ENCODE measurements at regions not wholly inside any gene's neighbourhood (a gene's known extent, or its start where the extent isn't known, plus 50 kb on each side); places are given as distances from the start of the nearest gene placed in this dataset.

DNA sequence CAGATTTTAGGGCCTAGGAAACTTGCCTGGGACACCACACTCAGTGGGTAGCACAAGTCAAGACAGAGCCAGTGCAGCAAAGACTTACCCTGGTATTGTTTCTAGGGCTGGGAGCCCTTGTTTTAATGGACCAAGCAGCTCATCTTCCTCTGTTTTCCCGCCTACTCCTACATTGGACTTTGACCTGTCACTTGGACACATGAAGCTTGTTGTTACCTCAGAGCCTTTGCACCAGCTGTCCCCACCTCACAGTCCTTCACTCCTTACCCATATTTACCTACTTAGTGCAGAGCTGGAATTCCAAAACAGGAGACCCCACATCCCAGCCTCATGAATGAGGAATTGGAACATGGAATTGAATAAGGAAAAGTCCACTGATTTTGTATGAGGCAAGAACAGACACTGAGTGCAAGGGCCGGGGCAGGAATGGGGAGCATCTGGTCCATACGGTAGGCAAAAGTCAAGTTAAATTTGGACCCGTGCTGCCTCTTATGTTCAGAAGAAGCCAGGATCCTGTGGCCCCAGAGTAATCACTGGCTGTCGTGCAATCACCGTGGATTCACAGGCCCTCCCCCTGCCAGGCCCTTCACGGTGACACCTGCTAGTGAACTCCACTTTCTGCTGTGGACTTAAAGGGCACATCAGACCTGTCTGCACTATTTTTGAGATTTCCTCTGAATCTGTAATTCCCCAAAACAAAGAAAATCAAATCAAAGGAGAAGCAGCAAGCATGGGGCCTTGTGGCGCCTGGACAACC, 236.9 kb upstream of the PMEPA1 start:
- intact Hi-C loops (cut with DNase I): loop anchor here in 1 of 2 donors (1.0 kb wide), 1 partner anchor 19 kb away; no protein-coding TSS in a partner anchor
- peak; percentile 56 for DNase-seq (ENCODE audit: low spot score)

DNA sequence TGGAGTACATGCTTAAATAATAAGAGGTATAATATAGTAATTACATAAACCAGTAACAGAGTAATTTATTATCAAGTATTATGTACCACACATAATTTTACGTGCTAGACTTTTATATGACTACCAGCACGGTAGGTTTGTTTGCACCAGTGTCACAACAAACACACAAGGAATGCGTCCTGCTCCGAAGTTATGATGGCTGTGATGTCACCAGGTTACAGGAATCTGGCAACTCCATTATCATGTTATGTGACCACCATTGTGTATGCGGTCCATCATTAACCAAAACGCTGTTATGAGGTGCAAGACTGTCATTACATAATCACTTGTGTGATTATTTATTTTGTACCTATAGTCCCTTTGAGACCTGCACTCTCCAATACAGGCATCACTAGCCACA, 235.2 kb upstream of the PMEPA1 start:
- DNase-seq (ENCODE audit: low spot score): no peak
- intact Hi-C loops (cut with DNase I): no loop called here

DNA sequence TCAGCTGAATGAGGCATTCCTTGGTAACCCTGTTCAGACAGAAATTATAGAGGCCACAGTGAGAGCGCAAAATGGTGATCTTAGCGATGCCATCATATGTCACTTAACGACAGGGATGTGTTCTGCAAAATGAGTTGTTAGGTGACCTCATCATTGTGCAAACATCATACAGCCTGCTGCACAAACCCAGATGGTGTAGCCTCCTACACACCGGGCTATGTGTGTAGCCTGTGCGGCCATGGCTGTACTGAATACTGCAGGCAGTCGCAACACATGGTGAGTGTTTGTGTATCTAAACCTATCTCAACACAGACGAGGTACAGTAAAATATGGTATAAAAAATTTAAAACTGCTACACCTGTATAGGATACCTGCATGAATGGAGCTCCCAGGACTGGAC, 234.1 kb upstream of the PMEPA1 start:
- intact Hi-C loops (cut with DNase I): no loop called here

DNA sequence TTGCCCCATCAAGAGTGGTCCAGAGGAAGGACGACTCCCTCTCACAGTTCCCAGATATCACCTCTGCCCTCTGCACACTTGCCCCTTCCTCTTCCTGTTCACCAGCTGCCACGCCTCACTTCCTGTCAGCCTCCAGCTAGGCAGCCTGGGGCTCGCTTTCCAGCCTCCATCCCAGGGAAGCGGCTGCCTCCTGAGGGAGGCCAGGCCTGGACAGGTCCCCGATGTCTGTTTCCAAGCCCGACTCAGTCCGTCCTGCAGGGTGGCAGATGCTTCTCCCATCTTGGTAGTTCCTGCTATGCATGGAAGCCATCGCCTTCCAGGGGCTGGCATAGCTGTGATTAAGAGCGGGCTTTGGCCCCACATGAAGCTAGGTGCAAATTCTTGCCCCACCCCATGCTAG, 233.5 kb upstream of the PMEPA1 start:
- intact Hi-C loops (cut with DNase I): no loop called here
- peak; percentile 66 for DNase-seq (ENCODE audit: low spot score)

More for the DNA sequence above, 234.1 kb upstream of the PMEPA1 start:
- DNase-seq (ENCODE audit: low spot score): no peak

DNA sequence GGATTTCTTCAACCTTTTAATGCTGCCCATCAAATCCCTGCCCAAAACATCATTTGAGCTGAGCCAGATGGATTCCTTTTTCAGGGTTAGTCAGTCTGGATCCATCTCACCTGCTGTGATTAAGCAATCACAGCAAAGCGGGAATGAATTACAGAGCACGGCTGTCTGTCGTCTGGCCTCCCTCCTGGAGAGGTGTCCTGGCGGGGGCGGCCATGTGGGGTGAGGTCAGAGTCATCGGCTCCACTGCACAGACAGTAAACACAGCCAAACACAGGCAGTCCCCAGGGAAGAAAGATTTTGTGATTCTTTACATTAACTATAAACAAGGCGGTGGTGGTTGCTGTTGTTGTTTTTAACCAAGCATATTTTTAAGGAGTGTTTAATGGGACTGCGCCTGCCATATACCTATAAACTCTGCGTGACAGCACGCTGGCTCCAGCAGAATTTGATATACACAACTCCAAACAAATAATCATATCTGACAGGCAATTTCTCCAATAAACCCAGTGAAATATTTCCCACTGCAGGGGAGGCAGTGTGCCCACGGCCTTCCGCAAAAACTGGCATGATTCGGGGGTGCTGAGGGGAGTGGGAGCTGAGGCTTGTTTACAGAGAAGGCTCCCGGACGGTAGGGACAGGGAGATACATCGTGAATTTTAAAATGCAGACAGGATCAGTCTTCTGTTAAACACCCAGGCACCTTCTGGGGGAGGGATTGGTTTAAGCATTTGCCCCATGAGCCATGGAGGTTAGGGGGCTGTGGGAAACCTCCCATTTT, 232.0 kb upstream of the PMEPA1 start:
- intact Hi-C loops (cut with DNase I): no loop called here
- peak; percentile 61 for DNase-seq (ENCODE audit: low spot score)

DNA sequence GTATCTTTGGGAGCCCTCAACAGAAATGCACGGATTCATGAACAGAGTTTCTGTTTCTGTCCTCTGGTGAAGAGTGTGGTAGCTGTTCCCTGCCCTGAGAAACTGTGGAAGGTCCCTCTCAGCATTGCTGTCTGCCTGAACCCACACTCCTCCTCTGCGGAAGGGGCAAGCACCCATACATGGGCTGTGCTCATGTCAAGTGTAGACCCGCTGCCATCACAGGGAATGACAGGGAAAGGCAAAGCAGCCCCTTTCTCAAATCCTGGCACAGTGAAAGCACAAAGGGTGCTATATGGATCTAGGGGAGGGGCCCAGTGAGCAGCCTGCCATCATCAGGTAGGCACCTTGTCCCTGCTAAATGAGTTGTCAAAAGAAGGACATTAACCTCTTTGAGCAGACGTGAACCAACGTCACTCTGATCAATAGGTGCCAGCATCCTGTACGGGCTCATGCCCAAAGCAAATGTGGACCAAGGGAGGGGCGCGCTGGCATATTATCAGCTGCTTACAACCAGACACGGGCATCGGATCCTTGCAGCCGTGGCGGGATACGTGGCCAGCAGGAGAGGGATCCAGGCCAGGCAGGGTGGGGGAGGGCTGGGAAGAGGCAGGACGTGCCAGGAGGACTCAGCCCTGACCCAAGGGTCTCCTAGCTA, 231.2 kb upstream of the PMEPA1 start:
- intact Hi-C loops (cut with DNase I): no loop called here
- DNase-seq (ENCODE audit: low spot score): peak; percentile 63

DNA sequence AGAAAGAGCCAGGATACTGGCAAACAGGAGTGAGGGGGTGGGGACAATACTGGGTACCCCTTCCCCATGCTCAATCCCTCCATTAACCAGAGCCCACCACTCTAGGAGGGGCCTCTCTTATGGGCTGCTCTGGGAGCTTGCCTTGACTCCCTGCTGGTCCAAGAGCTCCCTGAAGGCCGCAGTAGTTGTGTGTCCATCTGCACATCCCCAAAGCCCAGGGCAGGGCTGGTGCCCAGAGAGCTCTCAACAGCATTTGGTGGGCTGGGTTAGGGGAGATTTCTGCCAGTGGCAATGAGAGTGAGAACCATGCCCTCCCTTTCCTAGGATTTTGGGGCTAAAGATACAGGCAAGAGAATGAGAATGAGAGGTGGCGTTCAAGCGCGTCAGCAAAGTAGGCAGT, 230.6 kb upstream of the PMEPA1 start:
- DNase-seq (ENCODE audit: low spot score): no peak
- intact Hi-C loops (cut with DNase I): no loop called here

DNA sequence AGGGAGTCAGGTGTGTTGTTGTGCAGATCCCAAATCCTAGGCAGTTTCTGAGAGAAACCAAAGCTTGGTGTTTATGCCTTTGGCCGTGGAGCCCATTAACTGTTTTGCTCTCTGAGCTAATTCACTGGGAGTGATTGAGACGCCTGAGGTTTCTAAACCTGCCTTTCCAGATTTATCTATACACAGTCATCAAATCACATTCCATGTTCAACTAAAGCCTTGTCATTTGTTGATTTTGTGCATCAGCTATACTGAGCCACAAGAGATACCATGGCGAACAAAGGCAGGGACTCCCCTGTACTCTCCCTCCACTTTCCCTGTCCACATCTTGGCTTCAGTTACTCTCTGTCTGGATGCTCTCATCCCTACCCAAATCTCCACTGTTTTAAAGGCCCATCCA, 229.7 kb upstream of the PMEPA1 start:
- no peak for DNase-seq (ENCODE audit: low spot score)
- intact Hi-C loops (cut with DNase I): no loop called here

DNA sequence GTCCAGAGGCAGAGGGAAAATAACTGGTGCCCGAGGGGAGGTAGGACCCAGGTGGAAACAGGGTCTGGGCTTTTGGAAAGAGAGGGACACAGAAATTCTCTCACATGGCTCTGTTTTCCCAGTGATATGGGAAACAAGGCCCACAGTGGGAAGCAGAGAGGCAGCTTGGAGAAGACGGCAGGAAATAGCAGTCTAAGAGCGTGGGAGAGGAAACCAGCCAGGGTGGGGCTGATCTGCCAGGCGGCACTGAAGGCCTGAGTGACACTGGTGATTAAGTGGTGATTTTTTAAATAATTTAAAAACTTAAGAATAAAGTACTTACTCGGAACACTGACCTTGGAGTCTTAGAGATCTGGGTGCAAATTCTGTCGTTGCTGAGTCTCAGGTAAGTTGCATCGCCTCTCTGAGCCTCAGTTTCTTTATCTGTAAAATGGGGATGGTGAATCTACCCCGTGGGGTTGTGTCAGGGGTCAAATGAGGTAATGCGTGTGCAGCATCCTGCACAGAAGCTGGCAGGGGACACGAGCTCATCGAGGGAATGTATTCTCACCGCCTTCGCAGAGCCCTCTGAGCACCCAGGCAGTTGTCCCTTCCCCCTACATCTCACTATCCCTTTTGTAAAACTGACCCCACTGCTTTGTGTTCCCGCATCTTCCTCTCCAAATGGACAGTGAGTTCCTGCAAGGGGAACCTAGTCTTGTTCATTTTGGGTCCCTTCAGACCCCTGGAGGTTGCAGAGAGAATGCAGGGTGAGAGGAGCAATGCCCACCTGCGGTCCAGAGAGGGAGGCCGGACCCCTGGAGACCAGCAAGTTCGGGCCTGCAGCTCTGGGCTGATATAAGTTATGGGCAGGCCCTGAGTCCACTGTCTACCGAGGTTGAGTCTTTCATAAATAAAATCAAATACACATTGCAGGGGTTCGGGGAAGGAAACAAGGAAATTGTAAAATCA, 228.6 kb upstream of the PMEPA1 start:
- intact Hi-C loops (cut with DNase I): no loop called here
- DNase-seq (ENCODE audit: low spot score): peak; percentile 66

DNA sequence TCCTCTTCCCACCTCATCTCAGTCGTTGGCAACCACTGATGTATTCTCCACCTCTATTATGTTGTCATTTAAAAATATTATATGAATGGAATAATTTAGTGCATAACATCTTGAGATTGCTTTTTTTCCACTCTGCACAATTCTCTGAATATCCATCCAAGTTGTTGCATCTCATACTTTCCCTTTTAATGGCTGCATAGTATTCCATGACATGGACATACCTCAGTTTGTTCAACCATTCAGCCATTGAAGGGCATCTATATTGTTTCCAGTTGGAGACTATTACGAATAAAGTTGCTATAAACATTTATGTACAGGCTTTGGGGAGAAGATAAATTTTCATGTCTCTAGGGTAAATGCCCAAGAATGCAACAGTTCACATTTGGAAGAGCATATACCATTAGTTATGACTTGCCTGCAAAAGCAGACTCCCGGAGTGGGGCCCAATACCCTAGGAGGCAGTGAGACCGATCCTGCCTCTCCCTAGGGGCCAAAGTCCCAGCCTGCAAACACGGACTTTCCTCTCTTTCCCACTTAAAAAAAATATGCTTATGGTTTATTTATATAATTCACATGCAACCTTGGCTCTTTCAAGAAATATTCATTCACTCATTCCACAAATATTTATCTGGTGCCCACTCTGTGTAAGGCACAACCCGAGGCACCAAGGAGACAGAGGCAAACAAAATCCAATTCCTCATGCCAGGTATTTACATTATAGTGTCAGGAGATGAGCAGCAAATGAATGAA, 227.0 kb upstream of the PMEPA1 start:
- DNase-seq (ENCODE audit: low spot score): no peak
- intact Hi-C loops (cut with DNase I): no loop called here

DNA sequence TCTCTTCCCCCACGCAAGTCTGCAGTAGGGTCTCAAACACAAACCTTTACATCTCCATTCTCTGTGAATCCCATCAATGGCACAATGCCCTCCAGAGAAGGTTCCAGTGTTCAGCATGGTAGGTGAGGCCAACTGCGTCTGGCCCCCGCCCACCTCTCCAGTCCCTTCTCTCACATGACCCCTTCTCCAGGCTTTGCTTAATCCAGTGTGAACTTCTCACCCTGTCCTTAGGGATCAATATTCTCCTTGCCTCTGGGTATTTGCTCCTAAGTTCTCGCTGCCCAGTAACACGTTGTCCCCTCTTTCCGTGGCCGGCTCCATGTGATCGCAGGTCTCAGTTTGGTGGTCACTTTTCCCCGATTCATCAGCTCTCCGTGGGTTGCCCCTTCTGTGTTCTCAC, 225.1 kb upstream of the PMEPA1 start:
- intact Hi-C loops (cut with DNase I): loop anchor here in 1 of 2 donors (5.0 kb wide), 1 partner anchor 873 kb away; no protein-coding TSS in a partner anchor
- DNase-seq (ENCODE audit: low spot score): no peak

DNA sequence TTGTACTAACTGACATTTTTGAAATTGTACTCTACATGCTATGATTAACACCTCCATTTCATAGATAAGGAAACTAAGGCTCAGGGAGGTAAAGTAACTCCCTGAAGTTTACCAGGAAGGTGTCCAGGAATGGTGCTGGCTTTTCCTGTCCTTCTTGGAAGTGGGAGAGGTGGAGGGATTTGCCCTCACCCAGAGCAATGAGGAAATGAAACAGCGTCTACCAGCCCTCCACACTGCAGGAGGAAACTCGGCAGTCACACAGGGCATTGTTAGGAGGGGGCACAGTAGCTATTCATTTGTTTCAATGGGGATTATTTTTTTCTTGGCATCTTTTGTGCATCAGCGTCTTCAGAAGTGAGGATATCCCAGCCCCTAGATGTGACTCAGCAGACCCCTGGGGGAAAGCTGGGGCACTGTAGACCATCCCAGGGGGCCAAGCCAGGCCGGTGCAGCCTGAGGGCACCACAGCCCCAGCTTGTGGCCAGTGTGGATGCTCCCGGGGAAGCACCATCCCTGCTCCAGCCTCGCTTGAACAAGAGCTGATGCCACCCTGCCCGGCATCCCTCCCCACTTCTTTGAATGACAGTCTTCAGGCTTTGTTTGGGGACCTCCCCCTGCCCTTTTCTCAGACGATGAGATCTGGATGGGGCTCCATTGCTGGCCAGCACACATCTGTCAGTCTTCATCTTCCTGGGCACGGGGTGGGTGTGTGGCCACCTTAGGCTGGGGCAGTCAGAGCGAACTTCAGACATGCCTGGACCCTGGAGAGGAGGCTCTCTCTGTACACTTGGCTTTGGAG, 224.4 kb upstream of the PMEPA1 start:
- DNase-seq (ENCODE audit: low spot score): peak; percentile 69
- intact Hi-C loops (cut with DNase I): loop anchor here in 1 of 2 donors (5.0 kb wide), 1 partner anchor 872 kb away; no protein-coding TSS in a partner anchor

DNA sequence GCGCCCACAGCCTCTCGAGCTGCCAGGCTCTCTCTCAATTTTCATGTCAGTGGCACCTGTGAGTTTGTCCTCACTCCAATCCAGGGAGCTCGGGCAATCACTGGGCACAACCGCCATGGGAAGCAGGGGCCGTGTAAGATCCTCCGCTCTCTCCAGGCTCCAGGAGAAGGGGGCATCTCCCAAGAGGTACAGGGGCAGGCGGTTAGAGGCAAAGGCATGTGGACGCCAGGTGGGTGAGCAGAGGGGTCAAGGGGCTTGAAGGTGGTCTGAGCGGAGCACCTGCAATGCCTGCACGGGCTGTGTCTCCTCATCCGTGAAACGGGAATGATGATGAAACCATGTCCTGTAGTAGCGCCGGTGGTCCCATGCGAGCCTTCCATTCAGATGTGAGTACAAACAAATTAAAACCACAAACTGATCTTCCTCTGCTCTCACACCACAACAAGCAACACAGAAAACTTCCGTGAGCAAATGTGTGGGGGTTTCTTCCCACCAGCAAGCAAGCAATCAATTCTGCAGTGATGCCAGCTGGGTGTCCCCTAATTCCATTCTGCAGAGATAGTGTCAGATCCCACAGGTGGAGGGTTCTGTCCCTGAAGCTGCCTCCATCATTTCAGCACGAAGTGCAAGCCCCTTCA, 222.5 kb upstream of the PMEPA1 start:
- peak; percentile 65 for DNase-seq (ENCODE audit: low spot score)
- intact Hi-C loops (cut with DNase I): loop anchor here in 1 of 2 donors (5.0 kb wide), 1 partner anchor 870 kb away; no protein-coding TSS in a partner anchor

DNA sequence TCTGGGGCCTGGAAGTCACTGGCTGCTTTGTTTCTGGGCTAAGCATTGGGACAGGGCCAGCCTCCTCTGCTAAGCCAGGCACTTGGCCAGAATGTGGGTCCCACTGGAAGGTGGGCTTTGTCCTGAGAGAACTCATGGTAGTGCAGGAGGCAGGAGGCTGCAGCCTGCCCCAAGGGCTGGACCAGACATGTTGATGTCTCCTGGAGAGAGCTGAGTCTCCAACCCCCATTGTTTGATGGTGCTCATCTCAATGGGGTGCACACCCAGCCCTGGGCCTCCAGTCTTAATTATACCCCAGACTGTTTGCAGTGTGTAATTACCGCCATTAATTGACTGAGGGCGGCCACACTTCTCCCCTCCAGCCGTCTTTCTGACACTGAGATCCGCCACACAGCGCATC, 220.5 kb upstream of the PMEPA1 start:
- peak; percentile 40 for DNase-seq (ENCODE audit: low spot score)

DNA sequence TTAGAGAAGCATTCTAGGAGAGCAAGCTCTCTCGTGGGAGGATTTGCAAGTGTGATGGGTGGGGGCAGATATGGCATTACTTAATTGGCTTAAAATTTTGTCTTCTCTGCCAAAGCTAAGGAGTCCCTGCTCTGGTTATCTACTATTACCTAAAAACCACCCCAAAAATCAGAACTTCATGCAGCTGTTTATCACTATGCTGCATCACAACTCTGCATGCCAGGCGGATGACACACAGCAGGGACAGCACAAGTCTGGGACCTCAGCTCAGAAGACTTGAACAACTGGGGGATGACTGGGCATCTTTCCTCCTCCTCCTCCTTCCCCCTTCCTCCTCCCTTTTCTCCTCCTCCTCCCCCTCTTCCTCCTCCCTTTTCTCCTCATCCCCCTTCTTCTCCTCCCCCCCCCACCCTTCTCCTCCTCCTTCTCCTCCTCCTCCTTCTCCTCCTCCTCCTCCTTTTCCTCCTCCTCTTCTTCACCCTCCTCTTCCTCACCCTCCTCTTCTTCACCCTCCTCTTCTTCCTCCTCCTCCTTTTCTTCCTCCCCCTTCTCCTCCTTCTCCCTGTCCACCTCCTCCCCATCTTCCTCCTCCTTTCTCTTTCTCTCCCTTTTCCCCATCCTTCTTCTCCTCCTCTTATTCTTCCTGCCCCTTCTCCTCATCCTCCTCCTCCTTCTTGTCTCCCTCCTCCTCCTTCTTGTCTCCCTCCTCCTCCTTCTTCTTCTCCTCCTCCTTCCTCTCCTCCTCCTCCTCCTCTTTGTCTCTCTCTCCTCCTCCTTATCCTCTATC, 218.6 kb upstream of the PMEPA1 start:
- peak; percentile 24 for DNase-seq (ENCODE audit: low spot score)
- intact Hi-C loops (cut with DNase I): no loop called here

More for the DNA sequence above, 220.5 kb upstream of the PMEPA1 start:
- intact Hi-C loops (cut with DNase I): loop anchor here in 1 of 2 donors (5.0 kb wide), 1 partner anchor 868 kb away; no protein-coding TSS in a partner anchor

DNA sequence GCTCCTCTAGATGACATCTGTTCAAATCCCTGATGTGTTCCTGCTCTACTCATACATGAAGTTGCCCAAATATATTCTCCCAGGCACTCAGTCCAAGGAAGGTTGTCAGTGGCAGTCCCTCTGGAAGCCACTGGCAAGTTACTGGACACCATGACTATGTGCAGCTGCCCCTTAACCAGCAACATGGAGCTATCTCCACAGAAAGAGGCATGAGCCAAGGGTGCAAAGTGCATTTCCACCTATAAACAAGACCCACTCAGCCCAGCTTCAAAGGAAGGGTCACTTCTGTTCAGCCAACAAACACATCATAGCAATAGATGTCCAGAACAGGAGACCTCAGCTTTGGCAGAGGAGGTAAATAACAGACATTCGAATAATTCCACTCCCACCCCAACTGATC, 217.6 kb upstream of the PMEPA1 start:
- intact Hi-C loops (cut with DNase I): loop anchor here in 1 of 2 donors (1.0 kb wide), 1 partner anchor 19 kb away; no protein-coding TSS in a partner anchor
- DNase-seq (ENCODE audit: low spot score): no peak

All from posterior vena cava (tissue), 2 donors.